ENCODE measurements at regions not wholly inside any gene's neighbourhood (a gene's known extent, or its start where the extent isn't known, plus 50 kb on each side); places are given as distances from the start of the nearest gene placed in this dataset.

DNA sequence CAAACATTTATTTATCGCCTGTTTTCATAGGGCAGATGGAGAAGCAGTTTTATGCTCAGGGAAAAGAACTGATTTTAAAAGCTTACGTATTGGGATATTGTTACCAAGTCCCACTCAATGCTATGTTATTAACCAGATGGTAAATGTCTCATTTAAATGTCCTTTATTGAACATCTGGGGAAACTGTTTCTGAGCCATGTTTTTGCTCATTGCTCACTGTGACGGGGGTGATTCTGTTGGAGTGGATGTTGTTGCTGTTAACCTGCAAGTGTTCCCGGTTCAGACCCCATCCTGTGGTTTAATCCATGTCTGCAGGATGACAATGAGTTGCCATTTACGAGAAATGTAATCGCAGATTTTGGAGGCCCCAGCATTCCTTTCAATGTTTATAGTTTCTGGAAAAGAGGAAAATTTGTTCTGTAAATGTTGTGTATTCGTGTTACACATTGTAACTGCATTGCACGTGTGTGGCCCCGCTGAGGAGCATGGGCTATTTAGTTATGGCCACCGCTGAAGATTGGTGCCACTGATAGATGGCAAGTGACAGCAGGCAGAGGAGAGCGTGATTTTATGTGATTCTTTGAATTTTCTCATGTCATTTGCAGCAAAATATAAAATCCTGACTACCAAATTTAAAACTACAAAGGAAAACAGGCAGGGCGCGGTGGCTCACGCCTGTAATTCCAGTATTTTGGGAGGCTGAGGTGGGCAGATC is 174.8 kb upstream of the COPS8 start:
- ATAC-seq (no peak), DNase-seq (no peak)
- no peak for TF ChIP-seq CTCF (IDR thresholded peaks at IDR 0.05)
- no peaks in the 10 kb centered on the region for H3K9me3 ChIP-seq
- no peak overlapping the region for H3K4me3 ChIP-seq
- H3K36me3 ChIP-seq (ENCODE audit: low read depth), result no peaks in the 10 kb centered on the region
- intact Hi-C loops (cut with DNase I, micrococcal nuclease), result no loop called here
- H3K4me1 ChIP-seq (ENCODE audit: low read depth), result no peaks in the 10 kb centered on the region

DNA sequence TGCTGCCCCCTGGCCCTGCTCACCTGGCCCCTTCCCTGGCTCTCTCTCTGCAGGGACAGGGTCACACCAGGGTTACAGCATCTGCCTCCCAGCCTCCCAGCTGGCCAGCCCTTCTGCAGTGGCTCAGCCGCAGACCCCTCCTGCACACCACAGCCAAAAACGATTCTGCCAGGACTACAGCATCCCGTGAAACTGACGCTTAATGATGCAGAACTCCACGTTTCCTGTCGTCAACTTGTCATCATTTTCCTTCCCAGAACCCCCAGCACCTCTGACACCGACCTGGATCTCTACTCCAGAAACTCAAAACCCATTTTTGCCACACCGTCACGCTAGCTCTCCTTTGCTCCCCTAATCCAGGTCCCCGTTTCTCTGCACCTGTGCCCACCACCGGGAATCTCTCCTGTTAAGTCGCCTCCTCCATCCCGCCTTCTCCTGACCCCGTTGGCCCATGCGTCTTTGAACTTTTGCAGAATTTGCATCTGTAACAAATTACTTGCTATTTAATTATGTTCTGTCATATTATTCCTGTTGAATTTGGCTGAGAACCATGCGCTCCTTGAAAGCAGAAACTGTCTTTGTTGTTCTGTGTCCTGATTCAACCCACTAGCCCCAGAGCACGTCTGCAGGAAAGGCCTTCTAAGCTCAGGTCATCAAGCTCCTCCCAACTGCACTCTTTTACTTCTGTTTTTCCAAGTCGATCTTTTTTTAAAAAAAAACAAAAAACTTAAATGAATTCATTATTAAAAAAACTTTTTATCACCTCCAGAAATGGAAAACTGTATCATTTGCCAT is 173.2 kb upstream of the COPS8 start:
- no peak for ATAC-seq
- intact Hi-C loops (cut with DNase I, micrococcal nuclease), result no loop called here

GRCh38 chr2:236915186-236915585 is 170.5 kb upstream of the COPS8 start:
- ATAC-seq, result no peak
- H3K9me3 ChIP-seq, result no peaks in the 10 kb centered on the region

More for the DNA sequence above, 173.2 kb upstream of the COPS8 start:
- no peak for TF ChIP-seq CTCF (IDR thresholded peaks at IDR 0.05)
- Histone ChIP-seq H3K4me1 (ENCODE audit: low read depth) (no peaks in the 10 kb centered on the region), H3K36me3 (ENCODE audit: low read depth) (no peaks in the 10 kb centered on the region), H3K4me3 (no peak overlapping the region), H3K9me3 (no peaks in the 10 kb centered on the region)
- no peak for DNase-seq

GRCh38 chr2:236915726-236916125 is 170.0 kb upstream of the COPS8 start:
- DNase-seq, result no peak
- Histone ChIP-seq H3K36me3 (ENCODE audit: low read depth) (no peaks in the 10 kb centered on the region), H3K4me3 (no peak overlapping the region), H3K4me1 (ENCODE audit: low read depth) (no peaks in the 10 kb centered on the region), H3K9me3 (no peaks in the 10 kb centered on the region)
- intact Hi-C loops (cut with DNase I, micrococcal nuclease), result no loop called here
- no peak for TF ChIP-seq CTCF (IDR thresholded peaks at IDR 0.05)
- no peak for ATAC-seq

More at GRCh38 chr2:236915186-236915585, 170.5 kb upstream of the COPS8 start:
- DNase-seq, result no peak
- Histone ChIP-seq H3K4me1 (ENCODE audit: low read depth) (no peaks in the 10 kb centered on the region), H3K4me3 (no peak overlapping the region), H3K36me3 (ENCODE audit: low read depth) (no peaks in the 10 kb centered on the region)
- no peak for TF ChIP-seq CTCF (IDR thresholded peaks at IDR 0.05)
- intact Hi-C loops (cut with DNase I, micrococcal nuclease), result no loop called here

DNA sequence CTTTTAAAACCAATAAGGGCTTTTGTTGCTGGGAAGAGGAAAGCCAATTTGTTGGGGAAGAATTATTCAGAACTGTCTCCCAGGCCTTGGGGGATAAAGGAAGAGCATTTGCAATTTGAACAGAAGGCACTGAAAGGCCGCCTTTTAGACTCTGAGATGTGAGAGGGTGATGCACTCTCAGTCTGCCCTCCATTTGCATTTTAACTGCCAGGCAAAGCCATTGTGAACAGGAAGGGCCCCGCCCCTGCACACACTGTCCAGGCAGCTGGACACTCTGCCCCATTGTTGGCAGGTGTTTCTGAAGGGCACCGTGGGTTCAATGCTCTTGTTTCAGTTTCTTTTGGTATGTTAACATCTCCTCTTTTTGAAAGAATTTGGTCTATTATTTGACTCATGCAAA is 169.5 kb upstream of the COPS8 start:
- DNase-seq (no peak), ATAC-seq (no peak)
- no peak for TF ChIP-seq CTCF (IDR thresholded peaks at IDR 0.05)
- H3K4me1 ChIP-seq (ENCODE audit: low read depth), result no peaks in the 10 kb centered on the region
- H3K9me3 ChIP-seq, result no peaks in the 10 kb centered on the region
- no peaks in the 10 kb centered on the region for H3K36me3 ChIP-seq (ENCODE audit: low read depth)
- no peak overlapping the region for H3K4me3 ChIP-seq
- intact Hi-C loops (cut with DNase I, micrococcal nuclease), result no loop called here

Data from mucosa of descending colon (tissue), 3 donors.